ENCODE measurements at regions not wholly inside any gene's neighbourhood (a gene's known extent, or its start where the extent isn't known, plus 50 kb on each side); places are given as distances from the start of the nearest gene placed in this dataset.
"Not testable (repeated sequence)": the region's sequence is repeated elsewhere in the genome, so short reads cannot be mapped to it uniquely, and the experiment has no call there.

DNA sequence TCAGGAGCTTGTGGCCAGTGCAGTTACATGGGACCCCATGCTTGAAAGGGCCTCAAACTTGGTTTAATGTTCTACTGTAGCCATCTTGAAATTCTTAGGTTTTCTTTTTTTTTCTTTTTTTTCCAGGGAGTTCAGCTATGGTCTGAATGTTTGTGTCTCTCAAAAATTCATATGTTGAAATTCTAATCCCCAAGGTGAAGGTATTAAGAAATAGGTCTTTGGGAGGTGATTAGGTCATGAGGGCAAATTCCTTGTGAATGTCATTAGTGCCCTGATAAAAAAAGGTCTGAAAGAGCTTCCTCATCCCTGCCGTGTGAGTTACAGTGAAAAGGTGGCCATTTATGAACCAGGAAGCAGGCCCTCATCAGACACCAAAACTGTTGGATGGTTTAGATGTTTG lies 324.1 kb downstream of the C12orf75 start:
- DNase-seq (ENCODE audit: low read depth) = no peak
- no peak overlapping the region for H3K4me3 ChIP-seq (ENCODE audit: low read depth, low read length)
- TF ChIP-seq, protein P1, sequence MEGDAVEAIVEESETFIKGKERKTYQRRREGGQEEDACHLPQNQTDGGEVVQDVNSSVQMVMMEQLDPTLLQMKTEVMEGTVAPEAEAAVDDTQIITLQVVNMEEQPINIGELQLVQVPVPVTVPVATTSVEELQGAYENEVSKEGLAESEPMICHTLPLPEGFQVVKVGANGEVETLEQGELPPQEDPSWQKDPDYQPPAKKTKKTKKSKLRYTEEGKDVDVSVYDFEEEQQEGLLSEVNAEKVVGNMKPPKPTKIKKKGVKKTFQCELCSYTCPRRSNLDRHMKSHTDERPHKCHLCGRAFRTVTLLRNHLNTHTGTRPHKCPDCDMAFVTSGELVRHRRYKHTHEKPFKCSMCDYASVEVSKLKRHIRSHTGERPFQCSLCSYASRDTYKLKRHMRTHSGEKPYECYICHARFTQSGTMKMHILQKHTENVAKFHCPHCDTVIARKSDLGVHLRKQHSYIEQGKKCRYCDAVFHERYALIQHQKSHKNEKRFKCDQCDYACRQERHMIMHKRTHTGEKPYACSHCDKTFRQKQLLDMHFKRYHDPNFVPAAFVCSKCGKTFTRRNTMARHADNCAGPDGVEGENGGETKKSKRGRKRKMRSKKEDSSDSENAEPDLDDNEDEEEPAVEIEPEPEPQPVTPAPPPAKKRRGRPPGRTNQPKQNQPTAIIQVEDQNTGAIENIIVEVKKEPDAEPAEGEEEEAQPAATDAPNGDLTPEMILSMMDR (IDR thresholded peaks at IDR 0.05; ENCODE audit: insufficient read depth, low read length) = no peak

GRCh38 chr12:105658389-105658788 lies 327.9 kb downstream of the C12orf75 start:
- DNase-seq (ENCODE audit: low read depth) = no peak
- TF ChIP-seq, protein P1 (IDR thresholded peaks at IDR 0.05; ENCODE audit: insufficient read depth, low read length) = no peak
- H3K4me3 ChIP-seq (ENCODE audit: low read depth, low read length) = no peak overlapping the region

DNA sequence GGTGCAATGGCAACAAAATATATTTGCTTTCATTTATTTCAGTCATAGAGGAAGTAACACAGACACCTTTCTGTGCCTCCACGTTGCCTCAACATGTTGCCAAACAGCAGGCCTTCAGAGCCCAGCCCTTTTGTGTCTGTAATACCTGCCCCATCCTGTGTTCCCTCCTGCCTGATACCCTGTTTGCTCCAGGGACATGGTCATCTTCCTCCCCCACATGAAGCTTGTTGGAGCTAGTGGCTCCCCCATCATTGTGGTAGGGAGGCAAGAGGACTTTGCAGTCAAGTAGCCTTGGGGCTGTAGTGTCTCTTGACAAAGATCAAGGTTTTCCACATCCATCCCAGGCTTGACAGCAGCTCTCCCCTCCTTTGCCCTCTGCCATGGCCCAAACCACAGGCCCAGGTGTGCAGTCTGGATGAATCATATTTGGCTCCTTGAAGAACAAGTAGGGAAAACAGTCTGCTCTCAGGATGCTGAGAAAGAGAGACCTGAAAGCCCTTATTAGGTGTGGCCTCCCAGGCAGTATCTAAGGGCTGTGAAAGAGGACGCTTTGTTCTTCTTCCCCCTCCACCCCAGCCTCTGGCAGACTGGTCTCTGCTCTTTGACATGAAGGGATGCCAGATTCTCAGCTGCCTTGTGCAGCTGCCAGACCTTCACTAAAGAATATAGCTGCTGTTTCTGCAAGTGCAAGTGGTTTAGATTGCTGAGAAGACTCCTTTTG lies 329.0 kb downstream of the C12orf75 start:
- H3K4me3 ChIP-seq (ENCODE audit: low read depth, low read length) = no peak overlapping the region
- DNase-seq (ENCODE audit: low read depth) = no peak
- TF ChIP-seq, protein P1 (IDR thresholded peaks at IDR 0.05; ENCODE audit: insufficient read depth, low read length) = no peak

DNA sequence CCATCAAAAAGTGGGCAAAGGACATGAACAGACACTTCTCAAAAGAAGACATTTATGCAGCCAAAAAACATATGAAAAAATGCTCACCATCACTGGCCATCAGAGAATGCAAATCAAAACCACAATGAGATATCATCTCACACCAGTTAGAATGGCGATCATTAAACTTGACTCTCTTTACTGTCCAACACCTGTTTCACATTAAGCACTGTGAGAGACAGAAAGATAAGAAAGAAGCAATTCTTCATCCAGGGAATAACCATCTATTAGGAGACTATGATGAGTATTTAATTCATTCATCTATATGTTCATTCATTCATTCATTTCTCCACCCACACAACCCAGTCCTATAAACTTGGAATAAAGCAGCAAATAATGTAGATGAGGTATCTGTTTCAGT lies 334.3 kb downstream of the C12orf75 start:
- H3K4me3 ChIP-seq (ENCODE audit: low read depth, low read length); DNase-seq (ENCODE audit: low read depth): not testable (repeated sequence)

GRCh38 chr12:105665366-105665765 lies 334.9 kb downstream of the C12orf75 start:
- TF ChIP-seq, protein P1 (IDR thresholded peaks at IDR 0.05; ENCODE audit: insufficient read depth, low read length) = no peak
- no peak overlapping the region for H3K4me3 ChIP-seq (ENCODE audit: low read depth, low read length)
- DNase-seq (ENCODE audit: low read depth) = no peak

DNA sequence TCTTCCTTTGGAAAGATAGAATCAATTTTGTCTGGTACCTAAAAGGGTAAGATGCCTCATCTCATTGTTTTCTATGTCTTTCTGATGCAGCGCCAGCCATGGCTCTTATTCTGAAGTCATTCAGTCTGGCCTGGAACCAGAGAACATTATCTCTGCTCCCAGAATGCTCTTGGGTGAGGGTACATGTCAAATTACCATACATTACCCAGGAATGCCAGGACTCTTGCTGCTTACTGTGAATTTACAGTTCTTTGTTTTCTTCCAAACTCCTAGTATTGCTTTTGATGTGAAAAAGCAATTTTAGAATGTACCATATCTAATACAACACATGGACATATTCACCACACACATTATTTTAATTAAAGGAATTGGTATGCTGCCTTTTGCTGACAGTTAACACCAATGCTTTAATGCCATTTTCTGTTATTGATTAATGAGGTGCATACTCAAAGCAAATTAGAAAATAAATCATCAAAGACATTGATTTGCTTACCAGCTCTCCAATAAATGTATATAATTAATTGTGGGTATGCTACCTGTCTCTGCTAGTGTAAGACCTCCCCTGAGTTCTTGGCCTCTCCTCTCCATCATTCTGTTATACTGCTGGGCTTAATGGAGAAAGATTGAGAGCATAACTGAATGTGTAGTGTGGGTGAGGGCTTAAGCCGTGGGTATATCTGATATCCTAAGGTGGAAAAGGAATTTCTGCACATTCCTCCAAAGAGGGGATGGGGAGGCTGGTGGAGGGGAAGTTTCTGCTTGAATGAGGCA lies 337.7 kb downstream of the C12orf75 start:
- TF ChIP-seq, protein P1 (IDR thresholded peaks at IDR 0.05; ENCODE audit: insufficient read depth, low read length) = no peak
- no peak for DNase-seq (ENCODE audit: low read depth)

DNA sequence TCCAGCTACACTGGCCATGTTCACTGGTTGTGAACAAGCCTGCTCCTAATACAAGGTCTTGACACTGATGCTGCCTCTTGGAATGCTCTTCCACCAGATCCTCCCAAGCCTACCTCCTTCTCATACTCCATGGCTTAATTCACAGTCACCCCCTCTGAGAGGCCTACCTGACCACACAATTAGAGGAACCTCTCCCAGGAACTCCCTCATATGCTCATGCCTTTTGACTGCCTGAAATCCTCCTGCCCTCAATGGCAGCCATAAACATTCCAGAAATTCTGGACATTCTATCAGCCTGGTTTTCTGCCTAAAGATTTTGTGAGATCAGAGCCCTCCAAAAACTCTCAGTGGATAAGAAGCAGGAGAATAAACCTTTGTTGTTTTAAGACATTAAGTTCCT lies 340.2 kb downstream of the C12orf75 start:
- H3K4me3 ChIP-seq (ENCODE audit: low read depth, low read length) = no peak overlapping the region
- TF ChIP-seq, protein P1 (IDR thresholded peaks at IDR 0.05; ENCODE audit: insufficient read depth, low read length) = no peak
- no peak for DNase-seq (ENCODE audit: low read depth)

More for the DNA sequence above, 337.7 kb downstream of the C12orf75 start:
- no peak overlapping the region for H3K4me3 ChIP-seq (ENCODE audit: low read depth, low read length)

Measured in fibroblast of the aortic adventitia (primary cell).